VCaP (cell line): ENCODE measurements at regions not wholly inside any gene's neighbourhood (a gene's known extent, or its start where the extent isn't known, plus 50 kb on each side); places are given as distances from the start of the nearest gene placed in this dataset.

Source experiments
- H3K27ac ChIP-seq: fragments of 450-650 bp; 2 replicates; pipeline ENCODE4 v1.5.1; 2017
- CTCF ChIP-seq: fragments of 450-650 bp; conservative IDR thresholded peaks from 2 replicates; pipeline ENCODE4 v1.5.1; 2017; ENCODE audit warnings: mild to moderate bottlenecking, moderate library complexity

- H3K27ac ChIP-seq = no peak overlapping the region
- TF ChIP-seq CTCF = no peak
These were observed 94.2 kb upstream of the MVB12B start for GRCh38 chr9:126232461-126232860.

GRCh38 chr9:126233175-126233574, 93.5 kb upstream of the MVB12B start:
- TF ChIP-seq CTCF = no peak
- no peak overlapping the region for H3K27ac ChIP-seq

- no peak for TF ChIP-seq CTCF
- H3K27ac ChIP-seq = no peak overlapping the region
These were observed 92.6 kb upstream of the MVB12B start for GRCh38 chr9:126233913-126234525.

GRCh38 chr9:126234681-126235335, 91.8 kb upstream of the MVB12B start:
- H3K27ac ChIP-seq = no peak overlapping the region
- TF ChIP-seq CTCF = no peak

GRCh38 chr9:126235336-126236243, 91.0 kb upstream of the MVB12B start:
- no peak overlapping the region for H3K27ac ChIP-seq
- no peak for TF ChIP-seq CTCF

- TF ChIP-seq CTCF = no peak
These were observed 90.4 kb upstream of the MVB12B start for GRCh38 chr9:126236273-126236672.

GRCh38 chr9:126238415-126238814, 88.2 kb upstream of the MVB12B start:
- TF ChIP-seq CTCF = no peak
- H3K27ac ChIP-seq = no peak overlapping the region

More at GRCh38 chr9:126236273-126236672, 90.4 kb upstream of the MVB12B start:
- H3K27ac ChIP-seq = no peak overlapping the region
